HG03159 (cell line): ENCODE measurements at regions not wholly inside any gene's neighbourhood (a gene's known extent, or its start where the extent isn't known, plus 50 kb on each side); places are given as distances from the start of the nearest gene placed in this dataset.

ENCODE experiments used
- ATAC-seq: cut with Tn5 transposase; IDR thresholded peaks from one replicate; pipeline ENCODE4 v1.9.1; 2021; ENCODE audit warnings: mild to moderate bottlenecking, moderate library complexity; ENCODE audit not compliant: unreplicated experiment

DNA sequence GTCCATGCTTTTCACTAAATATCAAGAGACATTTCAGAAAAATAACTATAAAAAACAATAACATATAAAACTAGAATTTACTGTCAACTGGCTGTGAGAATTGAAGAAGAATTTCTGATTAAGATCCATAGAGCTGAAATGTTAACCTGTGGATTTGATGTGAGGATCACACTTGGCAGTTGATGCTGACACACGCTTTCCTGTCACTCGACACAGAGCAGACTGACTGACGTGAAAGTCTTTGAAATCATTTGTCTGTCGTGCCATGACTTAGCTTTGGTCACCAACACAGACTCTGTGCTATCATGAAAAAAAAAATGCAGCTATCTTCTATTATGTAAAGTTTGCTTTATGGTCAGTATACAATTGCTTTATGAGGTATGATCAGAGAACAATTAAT lies 706.0 kb upstream of the ZP4 start:
- ATAC-seq = no peak

DNA sequence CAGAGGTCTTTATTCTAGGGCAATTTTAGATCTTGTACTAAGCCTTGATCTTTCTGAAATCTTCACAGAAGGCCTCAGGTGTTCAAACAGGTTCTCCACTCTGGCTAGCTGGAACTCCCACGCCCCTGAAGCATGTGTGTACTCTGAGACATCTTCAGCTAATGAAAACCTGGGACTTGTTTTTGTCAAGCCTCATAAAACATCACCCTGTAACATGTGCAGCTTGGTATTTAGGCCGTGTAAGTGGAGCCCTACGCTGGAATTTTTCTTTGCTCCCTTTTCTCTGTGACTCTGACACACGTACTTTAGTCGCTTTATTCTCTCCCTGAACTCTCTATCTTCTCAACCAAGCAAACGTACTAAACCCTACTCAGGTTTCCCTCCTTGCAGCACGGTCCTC lies 701.9 kb upstream of the ZP4 start:
- no peak for ATAC-seq

DNA sequence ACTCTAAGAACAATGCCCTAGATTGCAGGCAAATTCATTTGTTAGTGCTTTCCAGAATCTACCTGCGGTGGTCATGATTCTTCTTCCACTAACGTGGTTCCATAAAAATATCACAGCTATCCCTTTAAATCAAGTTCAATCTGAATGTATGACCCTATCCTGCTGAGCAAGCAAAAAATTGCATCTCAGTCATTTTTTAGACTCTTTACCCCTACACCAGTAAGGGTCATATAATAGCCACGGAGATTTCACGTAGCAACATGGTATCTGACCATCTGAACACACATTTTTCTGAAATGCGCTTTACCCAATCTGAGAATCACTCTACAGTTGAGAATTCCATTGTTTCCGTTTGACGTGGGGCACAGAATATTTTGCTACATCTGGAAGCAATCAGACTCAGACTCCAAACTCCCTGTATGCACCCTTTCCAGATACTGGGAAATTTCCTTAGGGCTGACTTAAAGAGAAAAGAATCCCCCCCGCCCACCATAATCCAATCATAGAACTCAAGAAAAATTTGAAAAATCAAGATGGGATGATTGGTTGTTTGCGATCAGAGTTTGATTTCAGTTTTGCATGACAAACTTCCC lies 699.2 kb upstream of the ZP4 start:
- no peak for ATAC-seq

DNA sequence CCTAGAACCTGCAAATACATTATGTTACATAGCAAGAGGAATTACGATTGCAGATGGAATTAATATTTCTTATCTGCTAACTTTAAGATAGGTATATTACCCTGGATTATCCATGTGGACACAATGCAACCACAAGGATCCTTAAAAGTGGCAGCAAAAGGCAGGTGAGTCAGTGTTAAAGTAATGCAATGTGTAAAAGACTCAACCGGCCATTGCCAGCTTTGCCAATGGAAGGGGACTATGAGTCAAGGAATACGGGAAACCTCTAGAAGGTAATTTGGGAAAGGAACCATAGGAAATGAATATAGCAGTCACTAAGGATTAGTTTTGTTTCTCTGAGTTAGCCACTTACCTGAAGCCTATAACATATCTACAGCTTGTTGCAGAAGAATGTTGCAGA lies 692.1 kb upstream of the ZP4 start:
- ATAC-seq = no peak

DNA sequence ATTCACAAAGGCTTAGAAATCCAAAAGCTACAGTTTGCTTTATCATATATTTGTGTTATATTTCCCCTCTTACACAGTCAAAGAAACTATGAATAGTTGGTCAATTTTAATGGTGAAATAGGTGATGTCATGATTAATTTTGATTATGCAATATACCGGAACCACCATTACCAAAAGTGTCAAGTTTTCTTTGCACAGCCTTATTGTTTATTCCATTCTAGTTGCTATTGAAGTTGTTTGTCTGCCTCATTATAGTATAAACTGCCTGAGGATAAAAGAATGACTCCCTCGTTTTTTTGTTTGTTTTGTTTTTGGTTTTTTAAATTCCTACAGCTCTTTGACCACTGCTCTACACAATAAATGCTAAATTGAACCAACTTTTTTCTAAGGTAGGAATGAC lies 690.6 kb upstream of the ZP4 start:
- no peak for ATAC-seq

DNA sequence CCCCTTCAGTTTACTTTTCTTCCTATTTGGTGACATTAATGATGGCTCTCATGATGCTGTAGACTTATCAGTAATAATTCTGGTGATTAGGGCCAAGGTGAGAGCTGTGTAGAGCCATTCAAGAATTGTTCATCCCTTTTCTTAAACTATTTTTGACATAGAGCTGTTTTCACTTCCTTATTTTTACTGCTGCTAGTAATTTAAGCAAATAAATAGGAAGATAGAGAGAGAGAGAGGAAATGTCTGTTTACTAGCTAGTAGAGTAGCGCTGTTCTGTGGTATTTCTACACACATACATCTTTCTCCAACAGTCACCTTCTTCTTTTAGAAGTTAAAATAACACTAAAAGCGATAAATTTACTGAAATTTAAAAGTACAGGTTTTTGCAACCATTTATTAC lies 678.0 kb upstream of the ZP4 start:
- ATAC-seq = no peak

DNA sequence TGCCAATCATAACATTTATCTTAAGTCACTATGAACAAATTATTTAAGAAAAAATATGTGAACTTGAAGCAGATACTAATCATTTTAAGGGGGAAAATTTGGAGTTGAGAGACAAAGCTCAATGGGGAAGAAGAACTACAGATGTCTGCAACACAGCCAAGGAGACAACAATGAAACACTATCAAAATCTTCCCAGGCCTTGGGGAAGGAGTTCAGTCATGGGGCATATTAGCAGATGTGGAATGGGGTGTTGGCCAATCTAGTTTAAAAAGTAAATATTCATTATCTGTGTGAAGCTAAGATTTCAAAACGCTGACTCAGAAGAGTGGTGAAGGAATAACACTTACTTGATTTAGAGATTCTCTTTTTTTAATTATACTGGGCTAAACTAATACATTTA lies 671.6 kb upstream of the ZP4 start:
- ATAC-seq = no peak

DNA sequence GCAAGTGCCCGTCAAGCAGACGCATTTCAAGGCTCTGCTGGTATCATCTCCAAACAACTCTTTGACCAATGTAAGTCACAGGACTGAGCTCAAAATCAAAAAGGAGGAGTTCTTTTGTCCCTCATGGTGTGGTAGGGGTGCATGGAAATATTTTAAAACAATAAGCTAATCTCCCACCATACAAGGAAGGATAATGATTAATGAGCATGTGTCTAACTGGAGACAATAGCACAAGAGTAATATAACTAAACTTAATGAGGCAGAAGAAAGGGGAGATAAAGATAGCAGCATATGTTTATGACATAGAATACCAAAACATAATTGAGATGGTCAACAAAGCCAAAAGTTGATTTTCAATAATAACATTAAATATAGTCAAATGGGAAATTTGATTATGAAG lies 668.0 kb upstream of the ZP4 start:
- no peak for ATAC-seq

DNA sequence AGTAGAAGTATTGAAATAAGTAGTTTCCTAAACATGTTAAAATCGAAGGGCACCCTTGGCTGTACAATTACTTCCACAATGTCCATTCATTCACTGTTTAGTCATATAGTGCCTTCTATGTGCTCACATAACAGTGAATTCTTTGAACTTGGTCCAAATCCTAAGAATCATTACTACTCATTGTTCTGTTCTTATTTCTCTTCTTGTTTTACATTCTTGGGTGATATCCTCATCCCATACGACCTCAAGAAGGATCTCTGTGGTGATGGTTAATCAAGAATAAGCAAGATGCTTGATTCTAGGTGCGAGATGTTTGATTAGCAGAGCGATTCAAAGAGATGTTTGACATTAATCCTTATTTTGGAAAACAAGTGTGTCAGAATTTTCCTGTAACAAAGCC lies 667.4 kb upstream of the ZP4 start:
- no peak for ATAC-seq

DNA sequence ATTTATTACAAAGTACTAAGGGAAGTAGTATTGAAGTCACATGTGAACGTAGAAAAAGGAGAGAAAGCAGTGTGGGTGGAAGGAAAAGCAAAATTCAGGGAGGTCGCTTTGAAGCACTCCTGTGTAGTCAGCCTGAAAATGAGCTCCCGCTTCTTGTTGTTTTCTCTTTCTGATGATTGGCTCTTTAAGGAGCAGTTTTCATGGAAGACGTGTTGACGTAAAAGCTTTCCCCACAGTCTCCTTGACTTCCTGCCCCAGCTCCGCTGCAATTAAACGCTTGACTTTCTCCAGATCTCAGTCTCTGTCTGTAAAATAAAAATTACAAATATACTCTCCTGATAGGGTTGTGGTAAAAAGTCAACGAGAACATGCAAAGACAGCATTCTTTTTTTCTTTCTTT lies 661.5 kb upstream of the ZP4 start:
- no peak for ATAC-seq

DNA sequence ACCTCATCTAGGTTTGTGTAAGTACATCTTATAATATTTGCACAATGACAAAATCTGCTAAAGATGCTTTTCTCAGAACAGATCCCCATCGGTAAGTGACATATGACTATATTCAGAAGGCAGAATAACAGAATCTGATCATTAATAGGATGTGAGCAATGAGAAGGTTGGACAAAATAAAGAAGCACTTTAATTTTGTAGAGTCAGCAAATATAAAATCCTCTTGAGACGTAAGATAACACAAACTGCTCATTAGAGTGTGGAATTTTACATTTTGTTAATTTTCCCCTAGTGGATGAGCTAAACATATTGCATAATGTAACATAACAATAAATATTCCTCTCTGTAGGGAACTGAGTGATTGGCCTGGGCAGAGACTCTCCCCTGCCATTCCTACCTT lies 658.4 kb upstream of the ZP4 start:
- no peak for ATAC-seq

DNA sequence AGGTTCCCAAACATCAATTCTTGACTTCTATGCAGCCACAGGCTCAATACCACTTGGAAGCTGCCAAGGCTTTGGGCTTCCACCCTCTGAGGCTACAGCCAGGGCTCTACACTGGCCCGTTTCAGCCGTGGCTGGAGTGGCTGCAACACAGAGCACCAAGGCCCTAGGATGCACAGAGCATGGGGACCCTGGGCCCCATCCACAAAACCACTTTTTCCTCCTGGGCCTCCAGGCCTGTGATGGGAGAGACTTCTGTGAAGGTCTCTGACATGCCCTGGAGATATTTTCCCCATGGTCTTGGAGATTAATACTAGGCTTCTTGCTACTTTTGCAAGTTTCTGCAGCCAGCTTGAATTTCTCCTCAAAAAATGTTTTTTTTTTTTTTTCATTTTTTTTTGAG lies 655.4 kb upstream of the ZP4 start:
- no peak for ATAC-seq

DNA sequence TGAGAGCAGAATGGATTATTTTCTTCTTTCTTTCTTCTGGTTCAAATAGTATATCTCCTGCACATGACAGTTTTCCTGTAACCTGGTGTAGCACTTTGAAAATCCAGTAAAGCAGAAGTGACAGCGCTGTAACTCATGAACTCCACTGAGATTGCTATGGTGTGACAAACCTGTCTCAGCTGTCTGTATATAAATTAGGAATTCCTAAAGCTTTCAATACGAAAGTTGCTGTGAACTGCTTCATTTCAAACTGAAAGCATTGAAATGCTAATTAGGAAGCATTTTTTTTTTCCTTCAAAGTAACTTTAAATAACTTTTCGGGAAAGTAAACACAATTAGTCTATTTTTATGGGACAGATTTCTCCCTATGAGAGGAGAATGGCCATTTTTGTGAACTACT lies 646.9 kb upstream of the ZP4 start:
- no peak for ATAC-seq

DNA sequence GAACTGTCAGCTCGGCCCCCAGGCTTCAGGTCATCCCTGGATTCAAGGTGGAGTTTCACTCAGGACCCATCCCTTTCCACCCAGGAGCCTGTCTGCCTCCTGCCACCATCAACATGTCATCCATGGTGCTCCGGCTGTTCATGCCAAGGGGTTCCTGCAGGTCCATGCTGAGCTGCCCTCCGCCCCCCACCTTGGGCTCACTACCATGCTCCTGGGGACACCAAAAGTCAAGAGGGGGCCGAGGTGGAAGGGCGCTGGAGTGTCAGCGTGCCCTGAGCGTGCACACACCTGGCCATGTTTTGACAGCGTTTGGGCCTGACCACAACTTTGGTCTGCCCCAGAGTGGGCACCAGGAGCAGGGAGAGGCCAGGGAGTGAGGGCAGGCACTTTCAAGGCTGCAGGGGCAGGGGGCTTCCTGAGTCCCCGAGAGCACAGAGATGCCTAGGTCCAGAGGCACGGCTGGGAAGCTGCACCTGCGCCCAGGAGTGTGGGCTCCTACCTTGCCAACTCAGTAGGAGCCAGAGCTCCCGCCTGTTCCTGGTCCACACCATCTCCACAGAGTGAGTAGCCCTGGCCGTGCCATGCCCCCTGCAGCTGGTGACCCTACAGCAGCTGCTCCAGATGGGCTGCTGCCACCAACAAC lies 639.6 kb upstream of the ZP4 start:
- ATAC-seq = no peak

DNA sequence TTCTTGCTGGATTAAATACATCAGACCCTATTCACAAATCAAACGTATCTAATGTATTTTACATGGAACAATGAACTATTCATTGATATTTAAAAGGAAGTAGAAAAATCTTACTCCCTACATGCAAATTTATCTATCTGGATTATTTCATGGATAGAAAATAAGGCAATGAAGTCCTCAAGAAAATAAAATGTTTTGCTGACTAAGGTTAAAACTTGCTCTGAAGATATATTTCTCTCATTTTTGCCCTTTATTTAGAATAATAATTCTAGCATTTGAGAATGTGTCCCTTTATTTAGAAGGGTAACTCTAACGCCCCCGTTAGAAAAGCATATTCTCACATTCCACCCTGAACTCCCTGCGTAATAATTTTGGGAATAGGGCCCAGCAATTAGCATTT lies 627.0 kb upstream of the ZP4 start:
- ATAC-seq = no peak

DNA sequence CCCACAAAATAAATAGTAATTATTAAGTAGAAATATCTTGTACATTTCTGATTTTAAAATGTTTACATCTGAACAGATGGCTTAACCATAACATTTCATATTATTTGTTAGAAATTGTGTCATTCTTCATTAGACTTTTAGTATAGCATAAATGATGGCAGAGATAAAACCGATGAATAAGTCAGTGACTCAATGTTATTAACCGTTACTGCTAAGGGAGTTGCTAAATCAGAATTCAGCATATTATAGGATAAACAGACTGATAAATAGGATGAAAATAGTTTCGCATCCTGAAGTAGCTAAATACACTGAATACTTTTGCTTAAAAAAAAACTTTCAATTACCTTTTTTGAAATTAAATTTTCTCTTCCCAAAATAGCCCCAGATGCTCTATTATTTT lies 610.6 kb upstream of the ZP4 start:
- no peak for ATAC-seq

DNA sequence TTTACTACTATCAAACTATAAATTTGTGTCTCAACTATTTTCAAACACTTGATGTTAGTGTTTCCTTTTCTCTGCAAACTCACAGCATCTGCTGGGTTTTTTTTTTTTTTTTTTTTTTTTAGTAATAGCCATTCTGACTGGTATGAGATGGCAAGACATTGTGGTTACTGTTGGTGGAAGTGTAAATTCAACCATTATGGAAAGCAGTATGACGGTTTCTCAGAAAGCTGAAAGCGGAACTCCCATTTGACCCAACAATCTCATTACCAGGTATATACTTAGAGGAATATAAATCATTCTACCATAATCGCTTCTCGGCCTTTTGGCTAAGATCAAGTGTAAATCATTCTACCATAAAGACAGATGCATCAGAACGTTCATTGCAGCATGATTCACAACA lies 608.3 kb upstream of the ZP4 start:
- no peak for ATAC-seq

DNA sequence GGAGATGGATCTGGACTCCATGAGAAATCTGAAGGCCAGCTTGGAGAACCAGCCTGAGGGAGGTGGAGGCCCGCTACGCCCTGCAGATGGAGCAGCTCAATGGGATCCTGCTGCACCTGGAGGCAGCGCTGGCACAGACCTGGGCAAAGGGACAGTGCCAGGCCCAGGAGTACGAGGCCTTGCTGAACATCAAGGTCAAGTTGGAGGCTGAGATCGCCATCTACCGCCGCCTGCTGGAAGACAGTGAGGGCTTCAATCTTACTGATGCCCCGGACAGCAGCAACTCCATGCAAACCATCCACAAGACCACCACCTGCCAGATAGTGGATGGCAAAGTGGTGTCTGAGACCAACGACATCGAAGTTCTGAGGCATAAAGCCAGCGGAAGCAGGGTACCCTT lies 601.5 kb upstream of the ZP4 start:
- ATAC-seq = no peak

DNA sequence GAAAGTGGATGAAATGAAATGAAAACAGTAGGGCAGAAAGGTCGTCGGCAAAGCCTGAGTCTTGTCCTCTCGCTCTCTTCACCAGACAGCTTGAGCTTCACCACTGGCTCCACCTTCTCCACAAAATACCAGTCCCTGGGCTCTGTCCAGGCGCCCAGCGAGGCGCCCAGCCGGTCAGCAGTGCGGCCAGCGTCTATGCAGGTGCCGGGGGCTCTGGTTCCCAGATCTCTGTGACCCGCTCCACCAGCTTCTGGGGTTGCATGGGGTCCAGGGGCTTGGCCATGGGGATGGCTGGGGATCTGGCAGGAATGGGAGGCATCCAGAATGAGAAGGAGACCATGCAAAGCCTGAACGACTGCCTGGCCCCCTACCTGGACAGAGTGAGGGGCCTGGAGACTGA lies 600.5 kb upstream of the ZP4 start:
- ATAC-seq = no peak

DNA sequence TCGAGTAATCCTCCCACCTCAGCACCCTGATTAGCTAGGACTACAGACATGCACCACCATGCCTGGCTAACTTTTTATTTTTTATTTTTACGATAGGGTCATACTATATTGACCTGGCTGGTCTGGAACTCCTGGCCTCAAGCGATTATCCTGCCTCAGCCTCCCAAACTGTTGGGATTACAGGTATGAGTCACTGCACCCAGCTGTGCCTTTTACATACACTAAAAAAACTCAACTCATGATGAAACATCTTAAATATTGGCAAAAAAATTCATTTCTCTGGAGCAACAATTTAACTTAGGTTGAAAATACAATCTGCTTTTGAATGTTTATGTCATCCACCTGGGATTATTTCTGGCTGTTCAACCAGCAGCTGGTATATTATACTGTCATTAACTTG lies 598.3 kb upstream of the ZP4 start:
- no peak for ATAC-seq

DNA sequence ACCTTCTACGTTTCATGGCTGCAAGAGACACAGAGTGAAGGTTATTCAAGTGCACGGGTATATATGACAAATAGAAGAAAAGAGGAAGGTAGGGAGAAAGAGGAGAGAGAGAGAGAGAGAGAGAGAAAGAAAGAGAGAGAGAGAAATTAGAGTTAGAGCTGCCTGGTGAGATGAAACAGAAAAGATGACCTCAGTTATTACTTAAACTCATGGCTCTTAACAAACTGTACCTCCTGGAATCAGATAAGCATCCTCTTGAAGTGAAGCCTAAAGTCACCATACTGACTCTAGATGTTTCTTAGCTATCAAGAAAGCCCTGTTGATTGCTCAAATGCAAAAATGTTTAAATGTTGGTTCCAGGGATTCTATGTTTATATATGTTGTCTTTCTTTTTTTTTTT lies 597.7 kb upstream of the ZP4 start:
- no peak for ATAC-seq

DNA sequence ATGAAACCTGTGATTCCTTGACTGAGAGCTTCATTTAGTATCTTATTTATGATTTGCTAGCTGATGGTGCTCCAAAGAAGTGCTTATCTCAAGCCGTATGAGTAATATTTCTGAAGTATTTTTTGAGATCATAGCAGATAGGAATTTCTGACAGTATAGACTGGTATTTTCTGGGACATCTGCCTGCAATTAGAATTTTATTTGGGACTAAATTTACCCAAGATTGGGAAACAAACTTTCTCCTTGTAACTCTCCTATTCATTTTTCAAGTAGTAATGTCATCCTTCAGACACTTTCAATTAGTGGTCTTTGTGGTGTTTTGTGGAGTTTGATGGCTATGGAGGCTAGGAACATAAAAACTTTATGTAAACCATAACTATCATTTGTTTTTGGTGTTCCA lies 597.2 kb upstream of the ZP4 start:
- no peak for ATAC-seq

DNA sequence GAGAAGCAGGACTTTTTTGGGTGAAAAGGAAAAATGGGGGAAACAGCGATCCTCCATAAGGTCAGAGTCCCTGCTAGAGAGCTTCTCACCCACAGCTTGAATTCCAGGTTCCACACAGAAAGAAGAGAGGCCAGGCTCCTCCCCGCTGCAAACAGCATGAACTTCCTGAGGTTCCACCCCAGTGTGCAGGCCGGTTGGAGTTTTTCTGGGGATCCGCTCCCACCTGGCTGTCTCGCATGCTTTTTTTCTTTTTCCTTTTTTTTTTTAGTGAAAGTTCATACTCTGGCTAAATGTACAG lies 595.1 kb upstream of the ZP4 start:
- ATAC-seq = no peak
